Jurkat, Clone E6-1 (cell line): ENCODE measurements at regions not wholly inside any gene's neighbourhood (a gene's known extent, or its start where the extent isn't known, plus 50 kb on each side); places are given as distances from the start of the nearest gene placed in this dataset.

ENCODE experiments used
- DNase-seq: peaks from one replicate; pipeline ENCODE4 v3.0.0-alpha.2; 2011; ENCODE audit warnings: low read depth, low spot score
- H3K4me3 ChIP-seq: 2 replicates; pipeline ENCODE4 v1.5.1; 2011; ENCODE audit warnings: mild to moderate bottlenecking, low read length, control low read depth, moderate library complexity

DNA sequence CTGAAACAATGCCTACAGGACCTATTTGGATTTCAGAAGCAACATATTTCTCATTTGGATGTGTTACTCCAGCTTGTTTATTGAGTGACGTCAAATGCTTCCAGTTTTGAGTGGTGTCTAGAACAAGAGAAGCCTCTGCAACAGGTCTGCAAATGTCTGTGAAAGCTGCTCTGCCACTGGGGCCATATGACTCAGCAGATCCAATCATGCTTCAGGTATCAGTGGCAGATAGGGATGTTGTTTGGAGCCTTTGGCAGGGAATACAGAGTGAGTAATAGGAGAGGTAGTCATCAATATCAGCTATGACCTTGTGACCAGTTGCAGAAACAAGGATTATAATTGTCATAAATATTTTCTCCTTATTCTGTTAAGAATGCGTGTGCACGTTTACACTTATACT is 141.1 kb upstream of the ZXDA start:
- H3K4me3 ChIP-seq: no peak overlapping the region
- no peak for DNase-seq

DNA sequence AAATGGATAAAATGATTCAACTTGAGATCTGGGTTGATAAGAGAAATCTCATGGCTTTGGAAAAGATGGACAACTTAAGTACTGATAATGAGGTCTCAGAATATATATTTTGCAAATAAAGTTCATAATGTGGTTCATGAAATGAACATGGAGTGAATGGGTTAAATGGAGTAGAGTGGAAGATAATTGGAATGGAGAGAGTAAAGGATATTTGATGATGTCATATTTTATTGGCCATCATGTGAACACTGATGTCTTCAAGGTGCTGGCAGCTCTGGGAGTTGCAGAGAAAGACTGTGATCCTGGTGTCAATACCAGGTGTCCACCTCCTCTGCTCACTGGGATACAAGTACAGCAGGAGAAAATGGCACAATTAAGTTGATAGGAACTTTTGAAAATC is 133.9 kb upstream of the ZXDA start:
- DNase-seq: no peak
- H3K4me3 ChIP-seq: no peak overlapping the region

DNA sequence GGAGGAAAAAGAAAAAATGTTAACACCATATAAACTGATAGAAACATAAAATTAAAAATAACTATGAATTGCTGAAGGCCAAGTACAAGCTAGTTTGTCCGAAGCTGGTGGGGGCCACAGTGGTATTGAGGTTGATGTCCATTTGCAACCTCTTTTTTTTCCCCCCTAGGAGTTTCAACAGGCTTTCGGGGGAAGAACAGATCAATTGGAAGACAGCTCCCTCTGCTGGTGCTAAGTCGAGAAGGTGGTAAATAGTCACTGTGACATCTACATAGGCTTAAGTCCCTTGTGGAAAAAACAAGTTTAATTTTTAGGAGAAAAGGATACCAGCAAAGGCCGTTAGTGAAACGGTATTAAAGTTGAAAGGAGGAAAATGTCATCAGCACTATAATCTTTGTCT is 115.7 kb upstream of the ZXDA start:
- peak; percentile 44 for DNase-seq
- no peak overlapping the region for H3K4me3 ChIP-seq

DNA sequence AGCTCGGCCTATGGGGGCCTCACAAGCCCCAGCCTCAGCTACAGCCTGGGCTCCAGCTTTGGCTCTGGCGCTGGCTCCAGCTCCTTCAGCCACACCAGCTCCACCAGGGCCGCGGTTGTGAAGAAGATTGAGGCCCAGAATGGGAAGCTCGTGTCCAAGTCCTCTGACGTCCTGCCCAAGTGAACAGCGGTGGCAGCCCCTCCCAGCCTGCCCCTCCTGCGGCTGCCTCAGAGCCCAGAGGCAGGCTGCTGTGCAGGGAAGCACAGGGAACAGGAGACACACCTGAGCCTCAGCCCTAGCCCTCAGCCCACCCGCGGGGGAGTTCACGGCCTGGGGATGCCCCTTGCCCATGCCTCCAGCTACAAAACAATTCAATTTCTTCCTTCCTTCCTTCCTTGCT is 75.7 kb upstream of the ZXDA start:
- DNase-seq: no peak
- no peak overlapping the region for H3K4me3 ChIP-seq

DNA sequence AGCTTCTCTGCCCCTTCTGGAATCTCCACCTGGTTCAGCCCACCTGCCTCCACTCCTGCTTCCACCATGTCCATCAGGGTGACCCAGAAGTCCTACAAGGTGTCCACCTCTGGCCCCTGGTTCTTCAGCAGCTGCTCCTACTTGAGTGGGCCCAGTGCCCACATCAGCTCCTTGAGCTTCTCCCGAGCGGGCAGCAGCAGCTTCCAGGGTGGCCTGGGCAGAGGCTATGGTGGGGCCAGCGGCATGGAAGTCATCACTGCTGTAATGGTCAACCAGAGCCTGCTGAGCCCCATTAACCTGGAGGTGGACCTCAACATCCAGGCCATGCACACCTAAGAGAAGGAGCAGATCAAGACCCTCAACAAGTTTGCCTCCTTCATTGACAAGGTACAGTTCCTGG is 74.4 kb upstream of the ZXDA start:
- H3K4me3 ChIP-seq: no peak overlapping the region
- DNase-seq: no peak

DNA sequence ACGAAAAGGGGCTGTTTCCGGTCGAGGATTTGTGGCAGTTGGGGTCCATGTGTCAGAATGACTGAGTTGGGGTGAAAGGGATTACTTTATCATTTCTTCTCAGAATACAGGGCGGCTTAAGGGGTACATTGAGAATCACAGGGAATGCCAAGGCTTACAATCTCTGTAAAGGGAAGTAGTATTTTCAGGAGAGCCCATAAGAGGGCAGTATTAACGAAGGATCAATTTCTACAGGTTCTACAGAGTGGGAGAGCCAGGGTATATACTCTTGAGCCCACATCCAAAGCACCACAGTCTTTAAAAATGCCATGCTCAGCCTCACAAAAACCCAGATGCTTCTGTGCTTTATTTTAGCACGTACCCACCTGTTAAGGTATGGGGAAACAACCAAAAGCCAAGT is 67.7 kb upstream of the ZXDA start:
- DNase-seq: peak; percentile 0
- no peak overlapping the region for H3K4me3 ChIP-seq

DNA sequence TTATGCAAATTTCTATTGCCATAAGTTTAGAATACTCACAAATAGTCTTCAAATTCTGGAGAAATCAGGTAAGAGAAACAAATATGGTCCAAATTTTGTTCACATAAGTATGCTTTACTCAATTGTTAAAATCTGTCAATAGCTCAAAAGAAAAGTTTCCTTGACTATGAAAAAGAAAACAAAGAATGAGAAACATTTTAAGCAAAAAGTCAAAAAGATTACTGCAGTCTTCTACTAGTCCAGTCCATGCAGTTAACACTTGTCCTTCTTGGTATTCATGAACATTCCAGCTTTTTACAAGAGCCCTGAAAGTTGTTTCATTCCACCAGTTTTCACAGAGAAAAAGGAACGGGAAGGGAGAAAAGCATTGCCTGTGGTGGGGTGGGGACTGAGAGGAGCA is 54.7 kb upstream of the ZXDA start:
- no peak overlapping the region for H3K4me3 ChIP-seq
- no peak for DNase-seq
